Left ventricle myocardium inferior (tissue), 1 donor: ENCODE measurements at regions not wholly inside any gene's neighbourhood (a gene's known extent, or its start where the extent isn't known, plus 50 kb on each side); places are given as distances from the start of the nearest gene placed in this dataset.

Source experiments
- DNase-seq: peaks from one replicate; pipeline ENCODE4 v3.0.0-alpha.2; 2020
- H3K27ac ChIP-seq: fragments of 200-600 bp; replicated peaks from 2 replicates; pipeline ENCODE4 v1.8.0; 2021
- H3K27me3 ChIP-seq: fragments of 200-600 bp; 2 replicates; pipeline ENCODE4 v1.8.0; 2021; ENCODE audit warnings: low read depth
- H3K36me3 ChIP-seq: fragments of 200-600 bp; 2 replicates; pipeline ENCODE4 v1.8.0; 2021
- H3K4me1 ChIP-seq: fragments of 200-600 bp; 2 replicates; pipeline ENCODE4 v1.8.0; 2021
- H3K4me3 ChIP-seq: fragments of 200-600 bp; 2 replicates; pipeline ENCODE4 v1.8.0; 2021; ENCODE audit warnings: mild to moderate bottlenecking, moderate library complexity
- H3K9me3 ChIP-seq: fragments of 200-600 bp; replicated peaks from 2 replicates; pipeline ENCODE4 v1.8.0; 2021
- CTCF ChIP-seq: fragments of 200-600 bp; IDR thresholded peaks from 2 replicates; pipeline ENCODE4 v1.8.0; 2021; ENCODE audit warnings: antibody characterized with exemption, mild to moderate bottlenecking, borderline replicate concordance
- intact Hi-C: fragments of 100-400 bp; cut with micrococcal nuclease; formaldehyde crosslinking; loops from one replicate; pipeline ENCODE4 v1.11.0; 2022
- donor health status: DM: no; HTN: yes; CAD: no; lungs with severe emphysema.

GRCh38 chr3:160154596-160154995 lies 70.6 kb upstream of the C3orf80 start:
- no peaks in the 10 kb centered on the region for H3K4me1 ChIP-seq
- intact Hi-C loops = no loop called here
- DNase-seq = no peak

GRCh38 chr3:160157321-160157720 lies 67.9 kb upstream of the C3orf80 start:
- H3K9me3 ChIP-seq = no peaks in the 10 kb centered on the region
- peaks cover 13% of the 10 kb centered on the region for H3K27me3 ChIP-seq
- no peak overlapping the region for H3K4me3 ChIP-seq
- no peak overlapping the region for H3K27ac ChIP-seq
- intact Hi-C loops = no loop called here
- no peak for DNase-seq
- no peaks in the 10 kb centered on the region for H3K36me3 ChIP-seq
- no peak for TF ChIP-seq CTCF
- no peaks in the 10 kb centered on the region for H3K4me1 ChIP-seq

More at GRCh38 chr3:160154596-160154995, 70.6 kb upstream of the C3orf80 start:
- H3K4me3 ChIP-seq = no peak overlapping the region
- H3K36me3 ChIP-seq = no peaks in the 10 kb centered on the region
- peaks cover 9% of the 10 kb centered on the region for H3K27me3 ChIP-seq
- TF ChIP-seq CTCF = no peak
- H3K9me3 ChIP-seq = no peaks in the 10 kb centered on the region
- no peak overlapping the region for H3K27ac ChIP-seq

- no peak for DNase-seq
- Histone ChIP-seq H3K4me3 (no peak overlapping the region), H3K4me1 (no peaks in the 10 kb centered on the region), H3K36me3 (no peaks in the 10 kb centered on the region), H3K27ac (no peak overlapping the region), H3K27me3 (peaks cover 13% of the 10 kb centered on the region), H3K9me3 (no peaks in the 10 kb centered on the region)
- no peak for TF ChIP-seq CTCF
- intact Hi-C loops = no loop called here
Observed at GRCh38 chr3:160159341-160159740, 65.9 kb upstream of the C3orf80 start.

- intact Hi-C loops = loop anchor here (5.0 to 10.0 kb wide), 2 partner anchors 185 to 252 kb away; no protein-coding TSS in a partner anchor
- Histone ChIP-seq H3K4me3 (no peak overlapping the region), H3K36me3 (no peaks in the 10 kb centered on the region), H3K4me1 (no peaks in the 10 kb centered on the region), H3K9me3 (no peaks in the 10 kb centered on the region), H3K27ac (no peak overlapping the region), H3K27me3 (peaks cover 13% of the 10 kb centered on the region)
- no peak for DNase-seq
- TF ChIP-seq CTCF = no peak
Observed at GRCh38 chr3:160159806-160160205, 65.4 kb upstream of the C3orf80 start.

- H3K27ac ChIP-seq = no peak overlapping the region
- no peak for DNase-seq
- peaks cover 13% of the 10 kb centered on the region for H3K27me3 ChIP-seq
- intact Hi-C loops = loop anchor here (5.0 to 10.0 kb wide), 2 partner anchors 183 to 250 kb away; no protein-coding TSS in a partner anchor
- H3K36me3 ChIP-seq = no peaks in the 10 kb centered on the region
- no peaks in the 10 kb centered on the region for H3K4me1 ChIP-seq
- H3K4me3 ChIP-seq = no peak overlapping the region
- H3K9me3 ChIP-seq = no peaks in the 10 kb centered on the region
- no peak for TF ChIP-seq CTCF
Observed at GRCh38 chr3:160161921-160162320, 63.3 kb upstream of the C3orf80 start.
